ENCODE measurements at regions not wholly inside any gene's neighbourhood (a gene's known extent, or its start where the extent isn't known, plus 50 kb on each side); places are given as distances from the start of the nearest gene placed in this dataset.

DNA sequence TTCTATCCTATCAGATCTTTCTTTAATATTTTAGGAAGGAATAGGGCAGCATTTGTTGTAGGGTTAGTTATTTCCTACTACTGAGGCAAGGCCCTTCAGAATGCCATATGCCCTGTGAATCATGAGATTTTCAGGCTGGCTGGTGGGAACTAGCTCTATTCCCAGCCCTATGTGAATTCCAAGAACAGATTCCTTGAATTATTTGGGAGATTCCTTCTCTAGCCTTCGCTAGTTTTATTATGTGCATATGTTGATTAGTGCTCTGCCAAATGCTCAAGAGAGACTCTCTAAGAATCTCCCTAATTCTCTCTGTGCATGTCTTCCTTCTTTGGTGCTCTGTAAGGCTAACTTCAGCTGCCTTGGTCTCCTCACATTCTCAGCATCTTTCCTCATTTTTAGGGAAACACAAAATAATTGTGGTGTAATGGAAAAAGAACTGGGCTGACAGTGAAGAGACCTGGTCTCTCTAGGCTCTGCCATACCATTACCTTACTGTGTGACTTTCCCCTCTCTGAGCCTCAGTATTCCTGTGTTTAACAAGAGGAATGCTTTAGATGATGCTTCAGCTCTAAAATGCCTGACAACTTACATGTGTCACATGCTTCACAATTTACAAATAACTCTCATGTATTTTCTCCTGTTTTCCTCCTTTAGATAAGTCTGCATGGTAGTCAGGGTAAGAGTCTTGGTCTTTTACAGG lies 79.7 kb downstream of the VMA21 start:
- DNase-seq = no peak

DNA sequence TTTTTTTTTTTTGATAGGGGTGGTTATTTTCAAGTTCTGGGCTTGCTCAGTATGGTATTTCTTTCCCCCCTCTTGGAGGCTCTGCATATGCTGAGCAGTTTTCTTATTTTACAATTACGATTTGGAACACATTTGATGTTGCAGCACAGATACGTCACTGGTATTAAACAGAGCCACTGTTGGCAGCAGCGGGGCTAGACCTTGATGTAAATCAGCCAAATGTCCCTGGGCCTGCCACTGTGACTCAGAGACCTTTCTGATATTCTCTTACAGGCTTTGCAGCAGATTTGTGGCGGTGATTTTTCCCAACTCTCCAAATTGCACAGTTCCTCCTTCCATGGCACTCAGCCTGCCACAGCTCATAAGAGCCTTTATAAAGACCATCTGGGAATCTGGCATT lies 81.1 kb downstream of the VMA21 start:
- no peak for DNase-seq

DNA sequence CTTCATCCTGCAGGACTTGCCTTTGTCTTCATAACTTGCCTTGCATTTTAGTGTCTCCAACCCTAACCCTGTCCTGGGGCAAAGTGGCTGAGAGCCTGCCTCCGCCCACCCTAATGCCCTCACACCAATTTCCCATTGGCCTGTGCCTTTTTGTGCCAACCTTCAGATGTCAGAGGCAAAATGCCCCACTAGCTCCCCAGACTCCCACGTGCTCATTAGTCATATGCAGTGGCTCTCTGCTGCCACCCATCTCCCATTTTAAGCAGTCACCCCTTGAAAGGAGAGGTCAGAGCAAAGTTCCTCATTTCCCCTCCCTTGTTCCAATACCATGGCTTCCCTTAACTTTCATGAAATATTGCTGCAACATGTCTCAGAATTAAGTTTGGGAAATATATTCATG lies 74.8 kb upstream of the PASD1 start:
- DNase-seq = peak; percentile 2 to 22

DNA sequence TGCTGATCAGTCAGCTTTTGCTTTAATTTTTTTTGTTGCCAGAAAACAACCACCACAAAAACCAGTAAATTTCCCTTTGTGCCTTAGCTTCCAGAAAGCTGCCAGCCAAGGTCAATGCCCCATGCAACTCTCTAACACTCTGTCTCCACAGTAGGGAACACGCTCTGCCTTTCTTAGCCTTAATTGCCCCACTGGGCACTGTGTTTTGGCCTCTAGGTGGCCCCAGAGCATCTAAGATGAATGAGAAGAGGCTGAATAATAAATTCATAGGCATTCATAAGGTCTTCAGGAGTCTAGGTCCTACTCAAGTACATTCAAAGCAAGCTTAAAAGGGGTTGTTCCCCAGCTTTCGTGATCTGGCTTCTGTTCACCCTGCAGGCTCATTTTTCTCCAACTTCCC lies 57.7 kb upstream of the PASD1 start:
- DNase-seq = no peak

DNA sequence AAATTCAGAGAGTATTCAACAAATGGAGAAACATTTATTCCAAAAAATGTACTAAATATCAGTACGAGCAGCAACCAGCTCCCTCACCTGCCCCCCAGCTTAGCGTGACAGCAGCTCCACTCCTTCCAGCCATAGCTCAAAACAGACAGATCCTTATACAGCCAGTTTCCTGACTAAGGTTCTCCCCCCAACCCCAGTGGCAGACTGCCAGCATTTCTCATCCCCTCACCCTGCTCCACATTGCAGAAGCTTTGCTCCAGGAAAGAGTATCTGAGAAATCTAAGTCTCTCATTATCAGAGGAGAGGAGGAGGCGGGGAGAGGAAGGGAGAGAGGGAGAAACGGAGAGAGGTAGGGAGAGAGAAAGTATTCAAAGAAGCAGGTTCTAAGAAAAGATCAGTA lies 53.3 kb upstream of the PASD1 start:
- DNase-seq = no peak

DNA sequence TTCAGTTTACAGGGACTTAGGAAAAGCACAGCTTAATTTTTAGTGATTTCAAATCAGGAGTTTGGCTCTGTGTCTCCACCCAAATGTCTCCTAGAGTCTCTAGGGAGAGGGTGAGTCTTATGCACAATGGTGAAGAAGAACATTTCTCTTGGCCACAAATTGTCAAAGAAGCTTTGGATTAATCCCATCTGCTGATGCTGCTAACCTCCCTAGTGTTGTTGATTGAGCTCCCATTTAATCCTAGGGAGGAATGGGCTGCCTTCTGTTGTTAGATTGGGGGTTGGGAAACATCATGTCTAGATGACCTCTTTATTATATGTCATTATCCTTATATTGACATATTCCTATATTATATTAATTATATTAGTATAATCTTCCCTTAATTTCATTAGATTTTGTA lies 50.0 kb upstream of the PASD1 start:
- no peak for DNase-seq
